ENCODE measurements at regions not wholly inside any gene's neighbourhood (a gene's known extent, or its start where the extent isn't known, plus 50 kb on each side); places are given as distances from the start of the nearest gene placed in this dataset.

DNA sequence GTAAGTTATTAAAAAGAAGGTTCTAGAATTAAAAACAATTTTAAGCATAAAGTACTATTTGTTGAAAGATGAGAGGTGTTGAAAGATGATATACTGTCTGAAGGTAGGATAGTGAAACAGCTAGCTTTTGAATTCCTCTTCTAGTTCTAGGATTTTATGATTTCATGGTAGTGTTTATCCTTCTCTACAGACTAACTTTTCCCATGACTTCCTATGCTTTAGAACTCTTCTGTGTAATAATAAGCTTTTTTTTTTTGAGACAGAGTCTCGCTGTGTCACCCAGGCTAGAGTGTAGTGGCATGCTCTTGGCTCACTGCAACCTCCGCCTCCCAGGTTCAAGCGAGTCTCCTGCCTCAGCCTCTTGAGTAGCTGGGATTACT is 96.0 kb upstream of the NUDT6 start:
- no peak for TF ChIP-seq POLR2A (IDR thresholded peaks at IDR 0.05; ENCODE audit: low read depth, low read length)
- no peak for TF ChIP-seq TAF1 (IDR thresholded peaks at IDR 0.05; ENCODE audit: borderline replicate concordance, low read depth, low read length)
